HS-27A (cell line): ENCODE measurements at regions not wholly inside any gene's neighbourhood (a gene's known extent, or its start where the extent isn't known, plus 50 kb on each side); places are given as distances from the start of the nearest gene placed in this dataset.

Experiments
- DNase-seq: peaks from one replicate; pipeline ENCODE4 v3.0.0-alpha.2; 2012; ENCODE audit warnings: low read depth, missing footprints

DNA sequence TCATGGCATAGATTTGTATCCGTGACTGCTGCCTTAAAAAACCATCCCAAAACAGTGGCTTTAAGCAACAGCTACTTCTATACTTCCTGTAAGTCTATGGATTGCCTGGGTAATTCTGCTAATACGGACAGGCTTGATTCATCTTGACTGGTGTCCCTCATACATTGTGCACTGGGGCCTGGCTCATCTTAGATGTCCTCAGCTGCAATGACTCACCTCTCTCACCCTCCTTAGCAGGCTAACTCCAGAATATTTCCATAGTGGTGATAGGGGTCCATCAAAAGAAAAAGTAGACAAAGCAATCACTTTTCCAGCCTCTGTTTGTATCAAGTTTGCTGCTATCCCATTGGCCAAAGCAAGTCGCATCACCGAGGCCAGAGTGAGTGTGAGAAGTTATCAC, 409.1 kb upstream of the KAZN start:
- no peak for DNase-seq

- DNase-seq, result peak; percentile 39
Measured at GRCh38 chr1:14190508-14190907, 408.0 kb upstream of the KAZN start.

DNA sequence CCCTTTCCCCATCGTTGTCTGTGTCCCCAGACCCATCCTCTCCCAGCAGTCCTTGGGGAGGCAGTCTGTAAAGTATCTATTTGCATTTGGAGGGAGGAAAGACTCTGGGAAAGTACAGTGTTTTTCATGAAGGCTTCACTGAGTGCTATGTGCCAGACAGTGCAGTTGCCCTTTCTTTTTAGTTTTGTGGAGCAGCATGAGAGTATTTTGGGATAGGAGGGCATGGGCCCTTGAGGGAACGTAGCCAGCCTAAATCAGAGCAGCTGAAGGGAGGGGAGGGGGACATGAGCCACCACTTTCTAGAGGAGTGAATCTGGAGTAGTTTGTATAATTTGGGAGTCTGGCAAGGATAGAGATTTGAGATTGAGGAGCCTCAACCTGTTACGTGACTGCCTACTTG, 404.0 kb upstream of the KAZN start:
- no peak for DNase-seq

- DNase-seq, result no peak
Measured at GRCh38 chr1:14205066-14205465, 393.4 kb upstream of the KAZN start.

DNA sequence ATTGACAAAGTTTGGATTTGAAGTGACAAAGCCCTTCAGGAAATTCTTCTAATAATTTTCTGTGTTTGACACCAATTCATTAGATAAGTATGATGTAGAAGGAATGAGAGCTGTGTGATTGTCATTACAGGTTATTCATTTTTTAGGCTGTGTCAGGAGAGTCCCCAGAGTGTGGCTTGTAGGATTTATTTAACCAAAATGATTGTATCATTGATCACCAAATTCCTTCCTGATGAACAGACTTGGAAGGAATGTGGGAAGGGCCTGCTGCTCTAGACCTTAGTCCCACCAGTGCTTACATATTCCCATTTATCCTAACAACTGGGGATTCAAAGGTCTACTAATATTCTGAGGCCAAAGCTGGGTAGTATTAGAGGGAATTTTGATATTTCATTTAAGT, 383.3 kb upstream of the KAZN start:
- peak; percentile 81 for DNase-seq

DNA sequence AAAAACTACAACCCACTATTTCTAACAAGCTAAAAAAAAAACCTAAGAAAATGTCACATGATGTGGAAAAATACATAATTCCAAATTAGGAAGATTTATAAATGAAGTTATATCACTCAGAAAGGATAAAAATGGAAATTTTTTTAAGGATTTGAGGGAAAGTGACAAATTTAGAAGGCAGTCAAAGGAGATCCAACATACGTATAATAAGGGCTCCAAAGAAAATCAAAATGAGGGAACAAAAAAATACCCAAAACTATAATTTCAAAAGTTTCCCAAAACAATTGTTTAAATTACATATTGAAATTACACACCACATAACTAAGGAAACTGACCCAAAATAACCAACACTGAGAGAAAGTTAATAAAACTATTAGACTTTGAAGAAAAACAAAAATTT, 381.1 kb upstream of the KAZN start:
- DNase-seq, result no peak

- no peak for DNase-seq
Measured at GRCh38 chr1:14220324-14220723, 378.2 kb upstream of the KAZN start.

GRCh38 chr1:14220811-14221210, 377.7 kb upstream of the KAZN start:
- DNase-seq, result no peak

DNA sequence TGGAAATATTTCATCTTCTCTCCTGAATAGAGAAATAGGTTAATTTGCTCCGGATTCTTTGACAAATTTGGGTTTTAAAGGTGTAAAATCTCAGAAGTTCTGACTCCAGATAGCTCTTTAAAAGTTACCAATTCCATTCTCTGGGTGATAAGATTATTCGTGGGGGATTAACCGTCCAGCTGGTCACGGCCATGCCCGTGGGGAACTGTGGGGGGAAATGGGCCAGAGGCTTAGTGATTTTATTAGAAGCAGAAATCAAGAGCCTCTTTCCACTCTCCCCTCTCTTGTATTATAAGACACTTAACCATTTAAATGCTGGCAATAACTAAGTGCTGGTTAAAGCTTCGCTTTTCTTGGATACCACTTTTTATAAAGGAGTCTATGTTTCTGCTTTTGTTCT, 376.4 kb upstream of the KAZN start:
- DNase-seq, result no peak

DNA sequence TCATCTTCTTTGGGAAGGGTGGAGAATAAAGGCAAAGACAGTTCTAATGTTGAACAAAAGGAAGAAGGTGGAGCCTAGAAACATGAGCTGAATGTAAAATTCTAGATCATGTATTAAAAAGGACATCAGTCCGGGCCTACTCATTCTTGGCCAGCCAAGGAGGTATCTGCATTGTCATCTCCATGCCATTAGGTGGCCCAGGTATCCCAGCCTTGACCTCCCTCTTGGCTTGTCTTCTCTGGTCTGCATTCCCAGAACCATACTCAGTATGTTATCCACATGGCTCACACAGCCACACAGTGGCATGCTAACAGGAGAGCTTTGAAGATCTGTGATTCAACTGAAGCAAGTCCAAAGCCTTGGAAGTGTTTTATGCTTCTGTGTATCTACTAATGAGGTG, 369.8 kb upstream of the KAZN start:
- DNase-seq, result no peak

DNA sequence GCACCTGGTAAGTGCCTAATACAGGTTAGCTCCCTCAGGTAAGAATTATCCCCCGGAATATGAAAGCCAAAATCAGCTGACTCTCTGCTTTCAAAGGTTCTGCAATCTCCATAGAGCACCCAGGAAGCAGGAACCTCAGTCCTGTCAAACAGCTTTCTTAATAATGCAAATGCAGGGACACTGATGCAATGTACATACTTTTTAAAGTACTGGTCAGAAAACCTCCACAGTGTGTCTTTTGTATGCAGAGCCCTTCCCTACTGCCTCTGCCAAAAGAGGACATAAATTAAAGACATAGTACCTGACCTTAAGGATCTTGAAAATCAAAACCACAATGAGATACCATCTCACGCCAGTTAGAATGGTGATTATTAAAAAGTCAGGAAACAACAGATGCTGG, 365.0 kb upstream of the KAZN start:
- no peak for DNase-seq

DNA sequence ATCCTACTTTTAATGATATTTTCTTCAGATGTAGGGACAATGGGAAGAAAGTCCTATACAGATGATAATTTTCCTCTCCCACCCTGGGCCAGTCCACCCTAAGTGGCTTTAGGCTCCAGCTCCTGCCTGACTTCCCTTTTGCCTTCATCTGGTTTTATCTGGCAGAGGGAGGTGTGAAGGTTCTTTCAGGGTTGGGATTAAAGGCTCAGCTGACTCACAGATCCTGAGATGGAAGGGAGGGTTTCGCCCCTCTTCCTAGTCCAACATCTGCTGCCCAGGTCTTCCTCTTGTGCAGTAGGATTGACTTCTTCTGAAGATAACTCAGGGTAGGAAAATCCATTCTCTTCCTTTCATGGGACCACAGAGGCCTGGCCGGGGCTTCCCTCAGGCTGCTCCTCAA, 362.4 kb upstream of the KAZN start:
- no peak for DNase-seq

DNA sequence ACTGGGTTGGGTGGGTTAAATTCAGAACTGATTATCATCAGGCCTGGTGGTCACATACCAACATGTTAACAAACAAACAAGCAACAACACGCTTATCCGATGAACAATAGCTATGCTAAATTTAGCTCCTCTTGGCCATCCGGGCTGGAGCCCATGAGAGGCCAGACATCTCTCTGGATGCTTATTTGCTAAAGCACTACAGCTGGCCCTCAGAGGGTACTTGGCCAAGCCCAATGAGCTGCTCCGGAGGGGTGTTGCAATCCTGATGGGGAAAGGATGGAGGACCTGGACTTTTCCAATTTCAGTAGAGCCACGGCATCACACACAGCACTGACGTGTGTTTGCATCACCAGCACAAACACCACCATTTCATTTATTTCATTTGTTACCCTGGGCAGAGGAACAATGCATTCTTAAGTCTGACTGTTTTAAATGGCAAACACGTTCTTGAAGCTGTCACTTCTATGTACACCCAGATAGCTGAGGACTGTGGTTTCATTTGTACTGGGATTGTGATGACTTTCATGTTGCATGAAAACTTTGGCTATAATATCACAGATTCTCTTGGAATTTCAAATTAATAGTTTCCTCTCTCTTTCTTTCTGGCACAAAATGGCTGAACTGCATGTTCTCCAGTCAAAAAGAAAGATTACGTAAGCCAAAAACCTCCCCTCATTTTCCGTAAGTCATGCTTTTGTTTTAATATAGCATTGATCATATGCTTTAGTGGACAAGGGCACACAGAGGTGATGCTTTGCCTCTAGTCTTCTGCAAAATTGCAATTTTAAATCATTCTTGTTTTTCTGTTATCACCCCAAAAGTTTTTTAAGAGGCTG, 359.8 kb upstream of the KAZN start:
- DNase-seq, result no peak

GRCh38 chr1:14240265-14240664, 358.2 kb upstream of the KAZN start:
- no peak for DNase-seq

- DNase-seq, result no peak
Measured at GRCh38 chr1:14242123-14242522, 356.4 kb upstream of the KAZN start.

- DNase-seq, result no peak
Measured at GRCh38 chr1:14242870-14243269, 355.6 kb upstream of the KAZN start.

- DNase-seq, result no peak
Measured at GRCh38 chr1:14245954-14246353, 352.5 kb upstream of the KAZN start.

- no peak for DNase-seq
Measured at GRCh38 chr1:14246471-14246870, 352.0 kb upstream of the KAZN start.

DNA sequence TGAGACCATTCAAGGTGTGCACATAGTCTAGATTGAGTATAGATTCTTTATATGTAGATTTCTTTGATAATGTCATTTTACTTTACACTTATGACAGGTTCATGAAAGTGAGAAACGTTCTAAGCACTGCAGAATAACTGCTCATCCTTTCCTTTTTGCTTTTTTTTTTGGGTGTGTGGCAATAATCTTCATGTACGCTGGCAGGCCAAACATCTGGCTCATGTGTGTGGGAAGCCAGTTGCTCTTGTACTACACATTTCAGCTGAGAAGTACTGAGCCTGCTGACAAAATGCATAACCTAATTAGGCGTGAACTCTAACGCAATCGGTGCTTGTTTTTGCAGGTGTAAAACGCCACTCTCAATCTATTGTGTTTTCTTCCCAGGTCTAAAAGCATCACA, 350.8 kb upstream of the KAZN start:
- no peak for DNase-seq

GRCh38 chr1:14251871-14252270, 346.6 kb upstream of the KAZN start:
- DNase-seq, result no peak

- DNase-seq, result no peak
Measured at GRCh38 chr1:14253676-14254075, 344.8 kb upstream of the KAZN start.

DNA sequence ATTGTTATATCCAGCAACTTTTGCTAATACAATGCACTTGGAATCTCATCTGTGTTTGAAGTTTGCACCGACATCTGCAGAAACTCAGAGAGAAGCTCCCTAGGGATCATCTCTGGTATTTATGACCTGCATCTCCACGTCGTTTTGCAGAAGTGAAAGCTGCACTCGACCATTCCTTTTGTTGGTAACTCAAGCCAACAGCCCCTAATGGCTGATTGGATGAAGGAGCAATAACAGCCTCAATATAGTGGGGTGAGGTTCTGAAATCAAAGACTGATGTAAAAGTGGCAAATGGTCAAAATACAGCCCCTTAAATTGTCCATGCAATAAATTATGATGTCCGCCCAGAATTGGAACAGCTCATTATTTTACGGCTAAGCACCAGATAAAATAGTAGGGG, 344.2 kb upstream of the KAZN start:
- DNase-seq, result no peak

DNA sequence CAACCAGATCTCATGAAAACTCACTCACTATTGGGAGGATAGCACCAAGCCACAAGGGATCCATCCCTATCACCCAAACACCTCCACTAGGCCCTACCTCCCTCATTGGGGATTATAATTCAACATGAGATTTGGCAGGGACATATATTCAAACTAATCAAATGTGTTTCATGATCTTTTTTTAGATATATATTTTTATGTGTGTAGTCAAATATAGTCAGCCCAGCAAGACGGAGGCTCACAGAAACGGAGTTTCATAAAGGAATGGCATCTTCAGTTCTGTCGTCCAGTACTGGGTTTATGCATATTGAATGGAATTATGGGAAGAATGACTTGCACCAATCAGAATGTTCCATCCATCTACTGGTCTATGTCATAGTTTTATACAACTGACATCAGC, 343.3 kb upstream of the KAZN start:
- DNase-seq, result no peak

DNA sequence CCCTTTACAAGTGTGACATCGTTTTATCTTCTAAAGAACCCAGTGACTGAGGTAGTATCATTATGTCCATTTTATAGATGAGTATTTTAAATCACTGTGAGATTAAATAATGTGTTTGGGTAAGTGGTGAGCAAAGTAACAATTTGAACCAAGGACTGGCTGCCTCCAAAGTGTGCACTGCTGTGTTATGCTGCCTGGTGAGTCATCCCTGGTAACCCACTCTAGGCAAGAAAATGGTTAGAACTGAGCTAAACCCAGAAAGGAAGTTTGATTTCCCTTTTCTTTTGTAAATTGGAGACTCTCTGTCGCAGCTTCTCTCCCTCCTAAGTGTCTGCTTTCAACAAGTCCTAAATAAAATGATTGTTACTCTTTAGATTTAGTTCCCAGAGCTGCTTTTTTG, 342.8 kb upstream of the KAZN start:
- DNase-seq, result no peak
